Endothelial cell of umbilical vein (primary cell): ENCODE measurements at regions not wholly inside any gene's neighbourhood (a gene's known extent, or its start where the extent isn't known, plus 50 kb on each side); places are given as distances from the start of the nearest gene placed in this dataset.
A peak's percentile ranks its signal among the peaks of the same experiment; 100 is the strongest.

ENCODE experiments used
- BruUV-seq: library from RNA; stranded (reverse); fragments of 400-500 nt; replicated peaks from 2 replicates; lab custom pipeline; 2021; lab: Mats Ljungman, UMichigan
- CTCF ChIA-PET: fragments of 300-600, 350-600 bp; sonication (Branson Sonifier 250); formaldehyde crosslinking; loops from one replicate; lab custom pipeline; 2021; ENCODE audit warnings: antibody characterized with exemption, inconsistent platforms; lab: Charles Lee
- POLR2A ChIA-PET: fragments of 300-600, 350-600 bp; sonication (Branson Sonifier 250); formaldehyde crosslinking; loops from one replicate; lab custom pipeline; 2021; ENCODE audit warnings: antibody characterized with exemption, inconsistent platforms; lab: Charles Lee
- DNase-seq: peaks from one replicate; pipeline ENCODE4 v3.0.0-alpha.2; 2011; ENCODE audit warnings: low read depth, low spot score
- FAIRE-seq: peaks from 2 replicates; lab custom pipeline; 2011; peaks lifted over from hg19 to GRCh38; lab: Jason Lieb, UNC
- H2AFZ ChIP-seq: 2 replicates; pipeline ENCODE4 v1.6.0; 2012; ENCODE audit warnings: low read depth, low read length, control low read depth, inconsistent platforms
- H3K27ac ChIP-seq: 2 replicates; pipeline ENCODE4 v1.5.1; 2011; ENCODE audit warnings: low read depth, mild to moderate bottlenecking, control low read depth, low read length, moderate library complexity; ENCODE audit not compliant: insufficient read depth
- H3K27me3 ChIP-seq, 2 experiments: 2 replicates each; pipeline versions ENCODE4 v1.6.0 to v1.6.1; 2011; ENCODE audit warnings: low read length in 2 of 2, mixed read lengths in 1 of 2; ENCODE audit not compliant: control insufficient read depth in 2 of 2, insufficient read depth in 2 of 2
- H3K36me3 ChIP-seq, 2 experiments: 2 replicates in 1 of 2; 3 replicates in 1 of 2; pipeline ENCODE4 v1.5.1; 2011; ENCODE audit warnings: low read length in 2 of 2, mild to moderate bottlenecking in 1 of 2, moderate library complexity in 1 of 2; ENCODE audit not compliant: control insufficient read depth in 2 of 2, insufficient read depth in 2 of 2; ENCODE audit errors: extremely low read depth in 1 of 2
- H3K4me1 ChIP-seq: 3 replicates; pipeline ENCODE4 v1.5.1; 2011; ENCODE audit warnings: mild to moderate bottlenecking, low read length; ENCODE audit not compliant: control insufficient read depth, insufficient read depth; ENCODE audit errors: extremely low read depth
- H3K4me2 ChIP-seq: 2 replicates; pipeline ENCODE4 v1.6.1; 2011; ENCODE audit warnings: low read length, control low read depth, mixed read lengths; ENCODE audit not compliant: insufficient read depth
- H3K4me3 ChIP-seq, 3 experiments: fragments of 200-600 bp in 1 of 3; sonication (generic), shearing (Covaris generic) in 1 of 3; replicated peaks in 1 of 3; 2 replicates each; pipeline ENCODE4 v1.5.1; 2011 to 2016; ENCODE audit warnings: control low read depth in 3 of 3, low read length in 3 of 3, mild to moderate bottlenecking in 2 of 3, inconsistent platforms in 1 of 3, low read depth in 1 of 3, moderate library complexity in 1 of 3; ENCODE audit not compliant: insufficient read depth in 1 of 3
- H3K79me2 ChIP-seq: 2 replicates; pipeline ENCODE4 v1.6.0; 2012; ENCODE audit warnings: low read length, inconsistent platforms; ENCODE audit not compliant: control insufficient read depth, insufficient read depth
- H3K9ac ChIP-seq: replicated peaks from 2 replicates; pipeline ENCODE3; 2011; ENCODE audit warnings: low read length, control low read depth; ENCODE audit not compliant: insufficient read depth; ENCODE audit errors: extremely low read depth
- H3K9me1 ChIP-seq: replicated peaks from 3 replicates; pipeline ENCODE4 v1.6.0; 2011; ENCODE audit warnings: mild to moderate bottlenecking, low read length; ENCODE audit not compliant: control insufficient read depth, insufficient read depth; ENCODE audit errors: extremely low read depth
- H3K9me3 ChIP-seq: replicated peaks from 2 replicates; pipeline ENCODE4 v1.5.1; 2012; ENCODE audit warnings: low read length, inconsistent platforms; ENCODE audit not compliant: control insufficient read depth, insufficient read depth
- H4K20me1 ChIP-seq: replicated peaks from 2 replicates; pipeline ENCODE3; 2011; ENCODE audit warnings: mild to moderate bottlenecking, low read length; ENCODE audit not compliant: control insufficient read depth, insufficient read depth; ENCODE audit errors: extremely low read depth
- EZH2 ChIP-seq: IDR thresholded peaks from 2 replicates; pipeline ENCODE4 v1.6.1; 2012; ENCODE audit warnings: borderline replicate concordance, low read depth, mild to moderate bottlenecking, moderate library complexity, low read length, inconsistent platforms; ENCODE audit not compliant: severe bottlenecking
- GATA2 ChIP-seq: IDR thresholded peaks from 2 replicates; pipeline ENCODE4 v1.7.0; 2011; ENCODE audit warnings: low read depth, mild to moderate bottlenecking, moderate library complexity, mixed read lengths, low read length; ENCODE audit not compliant: insufficient read length, insufficient read depth
- JUN ChIP-seq: IDR thresholded peaks from 2 replicates; pipeline ENCODE4 v1.6.1; 2011; ENCODE audit warnings: borderline replicate concordance, low read depth; ENCODE audit not compliant: insufficient read length, insufficient read depth
- MAX ChIP-seq: IDR thresholded peaks from 2 replicates; pipeline ENCODE4 v1.6.1; 2011; ENCODE audit not compliant: insufficient read depth, insufficient read length
- POLR2A ChIP-seq: IDR thresholded peaks from 2 replicates; pipeline ENCODE4 v1.6.1; 2012; ENCODE audit warnings: low read depth, mild to moderate bottlenecking, control low read depth, low read length
- POLR2AphosphoS5 ChIP-seq: IDR thresholded peaks from 2 replicates; pipeline ENCODE4 v1.6.1; 2012; ENCODE audit warnings: low read depth, mild to moderate bottlenecking, control low read depth, low read length, moderate library complexity; ENCODE audit not compliant: insufficient read depth
- dilution Hi-C: fragments of 300-500 bp; cut with MboI; formaldehyde crosslinking; loops from one replicate; pipeline ENCODE4 v1.15.0; 2019; ENCODE audit warnings: low sequenced_read_pairs; ENCODE audit not compliant: extremely low pct_ligation_motif_present
- intact Hi-C: fragments of 100-400 bp; cut with micrococcal nuclease; formaldehyde crosslinking; loops from one replicate; pipeline ENCODE4 v1.10.0; 2022

DNA sequence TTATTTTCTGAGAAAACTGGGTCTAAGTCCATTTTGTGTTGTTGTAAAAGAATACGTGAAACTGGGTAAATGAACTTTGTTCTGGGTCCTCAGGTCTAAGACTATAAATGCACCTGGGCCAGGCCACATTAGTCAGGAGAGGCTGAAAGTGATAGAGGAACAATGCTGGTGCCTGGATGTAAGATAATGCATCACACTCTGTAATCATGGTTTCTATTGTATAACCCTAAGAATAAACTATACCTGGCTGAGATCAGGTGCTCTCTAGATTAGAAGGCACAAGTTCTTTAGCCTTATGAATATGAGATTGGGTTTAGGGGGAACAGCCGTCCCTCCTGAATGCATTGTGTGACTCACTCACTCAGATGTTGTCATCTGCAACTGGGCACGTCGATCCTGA, 675.5 kb downstream of the HTR1A start:
- no peaks in the 10 kb centered on the region for H3K9me3 ChIP-seq
- no peaks in the 10 kb centered on the region for H3K27me3 ChIP-seq
- no peaks in the 10 kb centered on the region for H3K36me3 ChIP-seq
- ChIA-PET POLR2A (no interaction called here), CTCF (no interaction called here)
- H3K4me1 ChIP-seq: no peaks in the 10 kb centered on the region
- H3K4me2 ChIP-seq: no peak overlapping the region
- H3K4me3 ChIP-seq: no peak overlapping the region
- no peak for DNase-seq
- intact Hi-C loops: no loop called here
- no peak overlapping the region for H3K27ac ChIP-seq
- dilution Hi-C loops: no loop called here
- no peak for TF ChIP-seq POLR2AphosphoS5
- H3K79me2 ChIP-seq: no peaks in the 10 kb centered on the region
- H2AFZ ChIP-seq: no peak overlapping the region
- H3K9ac ChIP-seq: no peak overlapping the region
- FAIRE-seq: no peak
- no TSS peak for BruUV-seq
- no peaks in the 10 kb centered on the region for H3K9me1 ChIP-seq
- H4K20me1 ChIP-seq: no peaks in the 10 kb centered on the region

- FAIRE-seq (no peak), DNase-seq (no peak)
Observed at GRCh38 chr5:63263411-63263810, 684.8 kb downstream of the LRRC70 start.

More at GRCh38 chr5:63263411-63263810, 684.8 kb downstream of the LRRC70 start:
- H2AFZ ChIP-seq: no peak overlapping the region
- no peaks in the 10 kb centered on the region for H4K20me1 ChIP-seq
- peaks cover 25% of the 10 kb centered on the region for H3K4me1 ChIP-seq
- no peaks in the 10 kb centered on the region for H3K27me3 ChIP-seq
- no peaks in the 10 kb centered on the region for H3K79me2 ChIP-seq
- no peaks in the 10 kb centered on the region for H3K9me3 ChIP-seq
- H3K4me2 ChIP-seq: no peak overlapping the region
- dilution Hi-C loops: no loop called here
- CTCF ChIA-PET: no interaction called here
- peak overlapping the region; percentile 96 for H3K27ac ChIP-seq
- BruUV-seq: no TSS peak
- no peaks in the 10 kb centered on the region for H3K36me3 ChIP-seq
- H3K9ac ChIP-seq: no peak overlapping the region
- intact Hi-C loops: loop anchor here (5.0 kb wide), 1 partner anchor 131 kb away; no protein-coding TSS in a partner anchor
- H3K9me1 ChIP-seq: no peaks in the 10 kb centered on the region
- POLR2A ChIA-PET: no interaction called here
- no peak overlapping the region for H3K4me3 ChIP-seq
- TF ChIP-seq JUN: no peak
- TF ChIP-seq POLR2A: no peak
- TF ChIP-seq MAX: no peak
- TF ChIP-seq GATA2: no peak
- TF ChIP-seq EZH2: no peak
